GM12865 (cell line): ENCODE measurements at regions not wholly inside any gene's neighbourhood (a gene's known extent, or its start where the extent isn't known, plus 50 kb on each side); places are given as distances from the start of the nearest gene placed in this dataset.

Source experiments
- DNase-seq: peaks from one replicate; pipeline ENCODE4 v3.0.0; 2010; ENCODE audit warnings: low read depth
- H3K4me3 ChIP-seq: 2 replicates; pipeline ENCODE4 v1.5.1; 2011; ENCODE audit warnings: mild to moderate bottlenecking, low read depth, low read length, control low read depth
- CTCF ChIP-seq: IDR thresholded peaks from 2 replicates; pipeline ENCODE4 v1.5.1; 2011; ENCODE audit warnings: low read length, control low read depth, low read depth, inconsistent platforms; ENCODE audit not compliant: insufficient read depth; ENCODE audit errors: missing control alignments

DNA sequence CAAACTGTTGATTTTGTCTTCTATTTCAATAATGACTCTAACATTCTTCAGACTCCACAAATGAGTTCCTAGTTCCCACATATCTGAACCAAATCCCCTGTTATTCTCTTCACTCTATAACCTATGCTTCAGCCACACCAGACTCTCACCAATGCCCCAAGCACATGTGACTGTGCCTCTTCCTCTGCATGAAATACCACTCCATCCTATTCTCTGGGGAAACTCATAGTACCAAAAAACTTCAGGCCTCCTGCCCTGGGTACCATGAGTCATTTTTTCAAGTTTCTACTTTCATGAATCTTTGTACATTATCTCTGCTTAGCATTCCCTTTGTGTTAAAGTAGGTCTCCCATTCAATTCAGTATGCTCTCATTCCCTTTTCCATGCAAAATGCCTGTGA is 353.2 kb downstream of the ZEB2 start:
- no peak for TF ChIP-seq CTCF
- no peak for DNase-seq
- no peak overlapping the region for H3K4me3 ChIP-seq

DNA sequence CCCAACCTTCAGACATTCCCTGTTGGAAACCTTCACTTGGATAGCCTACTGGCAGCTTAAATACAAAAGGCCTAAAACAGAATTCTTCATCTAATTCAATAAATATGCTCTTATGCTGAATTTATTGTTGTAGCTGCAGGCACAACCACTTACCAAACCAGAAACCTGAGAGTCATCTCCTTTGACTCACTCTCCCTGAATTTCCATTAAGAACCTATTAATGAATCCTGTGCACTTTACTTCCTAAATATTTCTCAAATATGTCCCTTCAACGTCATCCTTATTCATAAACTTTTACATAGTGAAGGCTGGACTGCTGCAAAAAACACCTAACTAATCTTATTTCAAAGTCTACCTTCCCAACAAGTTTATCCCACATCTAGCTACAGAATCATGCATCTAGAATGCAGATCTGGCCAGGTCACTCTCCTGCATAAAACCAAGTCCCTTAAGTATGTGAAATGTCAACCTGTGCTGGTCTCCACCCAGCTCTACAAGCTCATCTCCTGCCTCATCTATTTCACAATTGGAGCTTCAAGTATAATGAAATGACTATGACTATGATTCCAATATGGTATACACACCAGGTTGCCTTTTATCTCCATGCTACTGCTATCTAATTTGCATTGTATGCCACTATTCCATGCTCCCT is 354.2 kb downstream of the ZEB2 start:
- no peak overlapping the region for H3K4me3 ChIP-seq
- no peak for DNase-seq
- TF ChIP-seq CTCF = no peak

GRCh38 chr2:144163592-144163991 is 356.3 kb downstream of the ZEB2 start:
- no peak overlapping the region for H3K4me3 ChIP-seq
- no peak for DNase-seq
- no peak for TF ChIP-seq CTCF

DNA sequence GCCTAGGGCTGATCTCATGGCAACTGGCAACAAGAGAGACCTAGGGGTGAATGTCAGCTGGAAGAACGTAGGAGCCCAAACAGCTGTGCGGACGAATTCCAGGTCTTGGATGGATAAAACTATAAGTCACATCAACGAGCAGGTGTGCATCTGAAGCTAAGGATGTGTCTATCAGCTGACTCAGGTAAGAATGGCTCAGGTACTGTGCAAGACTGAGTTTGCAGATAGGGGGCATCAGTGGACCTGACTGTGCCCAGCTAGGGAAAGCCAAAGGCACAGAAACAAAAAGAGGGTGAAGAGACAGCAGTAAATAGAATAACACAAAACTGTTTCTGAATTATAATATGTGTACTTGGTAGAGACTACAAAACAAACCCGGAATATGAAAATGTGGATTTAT is 357.3 kb downstream of the ZEB2 start:
- peak; percentile 60 for DNase-seq
- TF ChIP-seq CTCF = peak; percentile 67

DNA sequence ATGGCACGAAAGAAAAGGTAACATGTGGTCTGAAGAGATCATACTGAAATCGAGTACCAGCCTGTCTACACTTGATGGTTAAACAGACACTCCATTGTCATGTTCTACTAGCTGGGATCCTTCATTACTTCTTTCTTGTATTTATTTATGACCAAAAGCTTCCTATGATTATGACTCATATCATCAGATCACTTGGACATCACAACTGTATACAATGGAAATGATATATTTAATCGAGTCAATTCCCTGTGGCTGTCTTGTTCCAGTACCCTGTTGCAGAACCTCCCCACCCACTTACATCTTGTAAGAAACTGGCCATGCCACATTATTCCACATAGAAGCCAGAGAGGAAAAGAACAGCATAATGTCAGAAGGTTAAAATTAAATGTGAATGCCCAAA is 358.9 kb downstream of the ZEB2 start:
- DNase-seq = no peak
- TF ChIP-seq CTCF = no peak
- H3K4me3 ChIP-seq = no peak overlapping the region

More for the DNA sequence above, 357.3 kb downstream of the ZEB2 start:
- no peak overlapping the region for H3K4me3 ChIP-seq

GRCh38 chr2:144159240-144159639 is 360.7 kb downstream of the ZEB2 start:
- DNase-seq = no peak
- H3K4me3 ChIP-seq = no peak overlapping the region
- TF ChIP-seq CTCF = peak; percentile 1

GRCh38 chr2:144158096-144158495 is 361.8 kb downstream of the ZEB2 start:
- H3K4me3 ChIP-seq = no peak overlapping the region
- no peak for TF ChIP-seq CTCF
- no peak for DNase-seq
